GM19238 (cell line): ENCODE measurements at regions not wholly inside any gene's neighbourhood (a gene's known extent, or its start where the extent isn't known, plus 50 kb on each side); places are given as distances from the start of the nearest gene placed in this dataset.

Source experiments
- DNase-seq: peaks from one replicate; pipeline ENCODE4 v3.0.0; 2011; ENCODE audit warnings: low spot score; ENCODE audit not compliant: insufficient read length

DNA sequence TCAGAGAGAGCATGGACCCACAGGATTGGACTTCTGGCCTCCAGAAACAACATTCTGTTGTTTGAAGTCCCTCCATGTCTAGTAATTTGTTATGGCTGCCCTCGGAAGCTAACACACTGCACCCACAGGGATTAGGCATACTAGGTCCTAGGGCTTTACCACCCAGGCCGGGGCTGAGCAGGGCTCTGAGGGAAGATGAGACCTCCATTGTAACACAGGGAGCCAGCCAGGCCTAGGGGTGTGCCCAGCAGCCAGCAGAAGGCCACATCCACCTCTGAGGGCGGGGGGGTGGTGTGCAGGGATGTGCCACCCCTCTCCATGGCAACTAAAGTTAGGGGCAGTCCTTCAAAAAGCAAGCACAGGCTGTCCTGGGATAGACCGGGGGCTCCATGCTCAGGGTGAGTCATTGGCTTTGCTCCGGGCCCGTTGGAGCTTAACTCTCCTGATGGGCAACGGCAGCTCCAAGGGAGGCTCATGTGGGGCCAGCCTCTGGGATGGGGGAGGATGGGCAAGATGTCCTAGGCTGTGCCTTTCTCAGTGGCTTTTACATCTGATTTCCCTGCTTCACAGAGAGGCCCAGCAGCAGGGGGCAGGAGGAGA, 96.6 kb upstream of the GPR26 start:
- no peak for DNase-seq

DNA sequence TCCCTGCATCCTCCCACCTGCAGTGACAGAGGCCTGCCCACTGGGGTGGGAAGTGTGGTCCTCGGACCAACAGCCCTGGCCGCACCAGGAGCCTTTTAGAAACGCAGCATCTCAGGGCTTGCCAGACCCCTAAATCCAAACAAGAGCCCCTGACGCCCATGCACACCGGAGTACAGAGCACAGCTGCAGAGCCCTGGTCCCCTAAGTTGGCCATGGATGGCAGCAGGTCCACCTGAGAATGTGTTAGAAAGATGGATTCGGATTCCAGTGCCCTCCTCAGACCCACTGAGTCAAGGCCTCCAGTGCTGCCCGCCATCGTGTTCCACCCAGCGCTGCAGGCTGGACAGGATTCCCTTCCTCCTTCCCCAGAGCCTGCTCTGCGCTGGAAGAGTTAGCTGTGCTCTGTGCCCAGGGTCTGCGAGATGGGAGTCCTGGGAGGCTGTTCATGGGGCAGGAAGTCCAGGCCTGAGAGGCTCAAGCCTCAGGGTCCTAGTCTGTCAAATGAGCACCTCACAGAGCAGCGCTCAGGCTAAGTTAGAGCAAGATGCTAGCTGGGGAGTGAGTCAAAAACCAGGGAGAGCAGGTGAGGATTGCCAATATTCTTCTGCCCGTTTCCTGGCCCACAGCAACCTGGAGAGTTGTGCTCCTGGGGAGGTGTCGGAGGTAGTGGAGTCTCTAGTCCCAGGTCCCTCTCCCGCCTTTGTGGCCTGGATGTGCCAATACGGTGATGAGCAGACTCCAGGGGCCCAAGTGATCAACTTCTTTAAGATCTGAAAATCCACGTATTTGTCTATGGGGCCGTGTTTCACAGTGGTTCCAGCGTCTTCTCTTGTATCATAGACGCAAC, 95.9 kb upstream of the GPR26 start:
- no peak for DNase-seq

DNA sequence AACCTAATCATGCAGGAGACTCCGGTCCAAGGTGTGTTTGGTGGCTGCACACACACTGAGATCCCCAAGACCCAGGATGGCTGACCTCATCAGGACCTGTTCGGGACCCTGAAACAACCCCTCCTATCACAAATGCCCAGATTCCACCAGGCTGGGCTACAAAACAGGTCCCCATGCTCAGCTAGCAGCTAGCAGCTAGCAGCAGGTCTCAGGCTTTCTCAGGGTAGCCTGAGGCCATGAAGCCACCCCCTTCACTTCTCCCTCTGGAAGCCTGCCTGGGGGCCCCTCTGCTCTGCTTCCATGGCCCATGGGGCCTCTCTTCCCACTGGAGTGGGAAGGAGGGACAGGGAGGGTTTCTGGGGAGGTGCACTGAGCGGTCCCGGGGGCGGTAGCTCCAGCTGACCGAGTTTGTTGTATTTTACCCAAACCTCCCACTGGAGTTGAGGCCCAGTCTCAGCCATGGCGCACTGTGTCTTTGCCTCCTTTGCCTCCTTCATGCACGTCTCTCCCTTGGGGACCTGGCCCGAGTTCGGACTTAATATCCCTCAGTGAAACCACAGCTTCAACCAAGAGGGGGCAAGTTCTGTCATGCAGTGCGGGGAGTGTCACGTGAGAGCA, 95.1 kb upstream of the GPR26 start:
- DNase-seq = no peak

DNA sequence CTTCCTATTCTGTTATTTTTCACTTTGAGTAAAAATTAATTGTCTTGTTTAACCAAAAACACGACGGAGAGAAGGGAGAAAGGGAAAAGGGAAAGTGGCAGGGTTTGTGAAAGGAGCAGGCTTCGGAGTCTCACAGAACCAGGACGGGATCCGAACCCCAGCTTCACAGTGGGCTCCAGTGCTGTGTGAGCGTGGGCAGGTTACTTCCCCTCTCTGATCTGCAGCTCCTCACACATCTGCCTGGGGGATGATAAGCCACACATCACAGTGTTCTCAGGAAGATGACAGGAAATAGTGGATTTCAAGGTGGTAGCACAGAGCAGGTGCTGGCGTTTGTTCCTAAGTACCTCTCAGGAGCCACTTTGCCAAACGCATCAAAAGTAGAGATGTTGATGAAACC, 94.2 kb upstream of the GPR26 start:
- no peak for DNase-seq

DNA sequence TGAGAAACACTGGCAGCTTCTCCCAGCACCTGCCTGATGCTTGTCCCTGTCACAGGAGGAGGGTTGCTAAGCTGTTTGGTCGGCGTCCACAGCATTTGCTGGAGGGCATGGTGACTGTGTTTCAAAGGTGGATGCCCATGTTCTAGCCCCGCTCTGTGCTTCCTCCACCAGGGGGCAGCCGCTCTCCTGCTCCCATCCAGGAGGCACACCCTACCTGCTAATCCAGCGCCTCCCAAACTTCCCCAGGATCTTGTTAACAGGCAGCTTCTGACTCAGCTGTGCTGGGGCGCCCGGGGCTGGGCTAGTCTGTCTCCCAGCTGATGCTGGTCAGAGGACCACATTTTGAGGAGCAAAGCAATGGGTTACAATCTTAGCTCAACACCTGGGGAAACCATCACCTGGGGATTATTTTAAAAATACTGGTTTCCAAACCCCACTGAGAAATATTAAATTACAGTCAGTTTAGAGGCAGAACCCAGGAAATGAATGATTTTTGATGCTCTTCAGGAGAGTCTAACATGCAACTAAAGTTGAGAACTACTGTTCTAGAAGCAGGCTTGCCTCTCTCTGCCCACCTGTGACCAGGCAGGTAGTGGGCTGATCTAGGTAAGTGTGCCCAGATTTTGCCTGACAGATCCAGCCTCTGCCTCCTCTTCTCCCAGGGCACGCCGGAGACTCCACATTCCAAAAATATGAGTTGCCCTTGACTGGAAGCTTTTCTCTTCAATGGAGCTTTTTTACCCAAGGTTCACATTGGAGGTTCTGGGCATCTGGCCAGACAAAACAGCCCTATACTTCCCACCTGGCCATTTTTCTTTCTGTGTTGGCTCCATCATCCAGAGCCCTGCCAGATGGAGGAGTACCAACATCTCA, 92.7 kb upstream of the GPR26 start:
- DNase-seq = peak; percentile 32

DNA sequence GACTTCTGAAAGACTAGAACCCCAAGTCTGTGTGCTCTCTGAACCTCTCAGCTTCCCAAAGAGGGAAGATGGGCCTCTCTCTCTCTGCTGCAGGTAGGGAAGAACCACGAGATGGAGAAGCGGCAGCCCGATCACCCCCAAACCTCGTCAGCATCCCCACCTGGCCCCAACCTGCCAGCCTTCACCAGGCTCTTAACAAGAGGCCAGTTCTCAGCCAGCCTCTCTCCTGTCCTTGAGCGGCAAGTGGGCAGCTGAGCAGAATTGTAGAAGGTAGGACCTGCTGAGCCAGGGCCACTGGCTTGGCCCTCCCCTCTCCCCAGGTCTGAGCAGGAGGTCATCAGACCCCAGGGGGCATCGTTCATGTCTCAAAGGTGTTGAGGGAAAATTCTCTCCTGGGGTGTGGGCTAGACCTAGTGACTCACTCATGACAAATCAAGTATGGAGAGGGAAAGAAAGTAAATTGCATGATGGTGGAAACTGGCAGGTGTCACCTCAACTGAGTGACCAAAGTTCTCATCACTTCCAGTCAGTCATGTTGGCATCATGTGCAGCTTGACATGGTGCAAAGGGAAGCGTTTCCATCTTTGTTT, 92.0 kb upstream of the GPR26 start:
- no peak for DNase-seq

DNA sequence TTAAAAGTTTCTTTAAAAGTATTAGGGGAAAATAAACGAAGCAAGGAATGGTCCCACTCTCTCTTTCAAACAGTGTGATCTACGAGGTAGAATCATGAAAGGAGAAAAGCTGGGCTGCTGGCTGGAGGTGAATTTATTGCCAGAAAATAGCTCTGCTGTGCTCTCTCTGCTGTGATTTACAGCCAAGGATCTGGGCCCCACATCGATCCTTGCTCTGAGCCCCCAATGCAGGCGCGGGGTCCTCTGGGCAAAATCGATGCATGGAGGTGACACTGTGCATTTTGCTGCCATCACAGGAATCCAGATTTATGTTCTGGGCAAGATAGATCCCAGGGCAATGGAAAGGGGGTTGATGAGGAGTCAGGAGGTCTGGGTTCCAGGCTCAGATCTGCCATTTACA, 91.0 kb upstream of the GPR26 start:
- no peak for DNase-seq

DNA sequence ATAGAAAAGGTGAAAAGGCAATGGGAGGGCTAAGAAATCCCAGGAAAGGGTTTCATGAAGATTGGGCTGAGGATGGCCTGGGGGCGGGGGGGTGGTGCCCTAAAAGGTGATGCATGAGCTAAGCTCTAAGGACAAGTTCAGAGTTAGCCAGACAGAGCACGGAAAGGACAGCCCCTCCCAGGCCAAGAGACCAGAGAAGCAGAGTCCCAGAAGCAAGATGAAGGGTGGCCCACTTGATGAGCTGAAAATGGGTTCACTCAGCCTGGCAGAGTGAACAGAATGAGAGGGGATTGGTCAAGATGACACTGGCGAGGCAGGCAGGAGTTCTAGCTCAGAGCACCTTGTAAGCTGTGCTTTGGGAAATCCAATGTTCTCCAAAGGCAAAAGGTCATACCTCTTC, 89.4 kb upstream of the GPR26 start:
- DNase-seq = no peak

DNA sequence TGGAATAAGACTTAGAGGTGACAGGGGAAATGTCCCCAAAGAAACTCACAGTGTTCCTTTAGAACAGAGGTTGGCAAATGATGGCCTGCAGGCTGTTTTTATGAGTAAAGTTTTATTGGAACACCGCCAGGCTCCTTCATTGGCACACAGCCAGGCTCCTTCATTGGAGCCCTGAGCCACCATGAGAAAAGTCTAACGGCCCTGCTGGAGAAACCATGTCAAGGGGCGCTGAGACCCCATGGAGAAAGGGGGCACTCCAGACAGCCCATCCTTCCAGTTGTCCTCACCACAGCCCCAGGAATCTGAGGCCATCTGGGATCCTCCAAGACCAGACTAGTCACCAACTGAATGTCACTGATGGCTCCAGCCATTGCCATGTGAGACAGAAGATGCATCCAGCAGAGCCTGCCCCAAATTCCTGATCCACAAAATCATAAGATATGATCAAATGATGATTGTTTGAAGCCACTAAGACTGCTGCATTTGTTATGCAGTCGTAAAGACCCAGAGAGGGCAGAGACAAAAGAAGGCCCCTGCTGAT, 88.2 kb upstream of the GPR26 start:
- DNase-seq = no peak

DNA sequence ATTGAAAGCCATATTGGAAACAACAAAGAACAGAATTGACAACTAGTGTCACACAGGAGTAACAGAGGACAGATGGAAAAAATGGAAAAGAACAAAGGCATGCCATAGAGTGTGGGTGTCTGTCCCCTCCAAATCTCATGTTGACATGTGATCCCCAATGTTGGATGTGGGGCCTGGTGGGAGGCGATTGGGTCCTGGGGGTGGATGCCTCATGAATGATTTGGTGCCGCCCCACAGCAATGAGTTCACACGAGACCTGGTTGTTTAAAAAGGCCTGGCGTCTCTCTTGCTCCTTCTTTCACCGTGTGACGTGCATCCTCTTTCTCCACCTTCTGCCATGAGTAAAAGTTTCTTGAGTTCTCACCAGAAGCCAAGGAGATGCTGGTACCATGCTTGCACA, 87.4 kb upstream of the GPR26 start:
- no peak for DNase-seq

DNA sequence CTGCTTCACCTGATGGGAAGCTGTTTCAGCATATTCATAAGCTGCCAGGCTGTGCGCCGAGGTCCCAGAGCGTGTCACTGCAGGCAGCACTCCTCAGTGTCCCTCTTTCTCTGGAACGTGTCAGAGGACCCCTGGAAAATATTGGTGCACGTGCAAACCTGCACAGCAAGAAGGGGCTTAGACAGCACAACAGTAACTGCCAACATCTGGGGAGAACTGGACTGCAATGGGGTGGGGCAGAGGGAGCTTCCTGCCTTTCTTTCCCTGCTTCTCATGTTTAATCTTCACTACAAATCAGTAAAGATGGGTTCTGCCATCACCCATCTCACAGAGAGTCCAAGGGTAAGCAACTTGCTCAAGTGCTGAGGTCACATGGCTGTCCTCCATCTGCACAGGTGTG, 86.5 kb upstream of the GPR26 start:
- no peak for DNase-seq

DNA sequence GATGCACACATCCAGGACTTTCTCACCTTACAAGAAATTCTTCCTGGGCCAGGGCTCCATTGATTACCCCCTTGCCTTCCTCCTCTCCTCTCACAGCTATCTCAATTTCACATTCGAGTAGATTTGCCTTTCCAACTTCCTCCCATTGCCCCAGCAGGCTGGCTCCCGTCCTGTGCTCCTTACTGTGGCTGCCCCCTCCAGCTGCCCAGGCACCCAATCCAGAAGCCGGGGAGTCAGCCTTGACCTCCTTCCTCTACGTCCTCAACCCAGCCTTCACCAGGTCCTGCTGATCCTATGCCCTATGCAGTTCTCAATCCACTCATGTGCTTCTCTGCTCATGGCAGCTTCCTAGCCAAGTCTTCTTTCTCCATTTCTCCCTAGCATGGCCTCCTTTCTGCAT, 85.7 kb upstream of the GPR26 start:
- no peak for DNase-seq

DNA sequence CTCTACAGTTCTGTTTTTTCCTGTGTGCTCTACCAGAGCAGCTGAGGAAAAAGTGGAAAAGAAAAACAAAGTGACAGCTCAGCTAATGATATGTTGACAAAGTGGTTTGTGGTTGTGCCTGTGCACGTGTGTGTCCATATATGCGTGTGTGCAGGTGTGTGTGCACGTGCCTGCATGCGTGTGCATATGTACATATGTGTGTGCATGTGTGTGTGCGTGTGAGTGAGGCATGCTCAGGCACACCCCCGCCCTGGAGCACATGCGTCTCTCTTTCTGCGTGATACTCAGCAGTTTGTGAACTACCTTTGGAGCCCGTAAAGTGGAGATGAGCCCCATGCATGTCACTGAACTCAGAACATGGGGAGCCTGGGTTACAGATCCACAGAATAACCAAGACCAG, 84.5 kb upstream of the GPR26 start:
- DNase-seq = no peak

DNA sequence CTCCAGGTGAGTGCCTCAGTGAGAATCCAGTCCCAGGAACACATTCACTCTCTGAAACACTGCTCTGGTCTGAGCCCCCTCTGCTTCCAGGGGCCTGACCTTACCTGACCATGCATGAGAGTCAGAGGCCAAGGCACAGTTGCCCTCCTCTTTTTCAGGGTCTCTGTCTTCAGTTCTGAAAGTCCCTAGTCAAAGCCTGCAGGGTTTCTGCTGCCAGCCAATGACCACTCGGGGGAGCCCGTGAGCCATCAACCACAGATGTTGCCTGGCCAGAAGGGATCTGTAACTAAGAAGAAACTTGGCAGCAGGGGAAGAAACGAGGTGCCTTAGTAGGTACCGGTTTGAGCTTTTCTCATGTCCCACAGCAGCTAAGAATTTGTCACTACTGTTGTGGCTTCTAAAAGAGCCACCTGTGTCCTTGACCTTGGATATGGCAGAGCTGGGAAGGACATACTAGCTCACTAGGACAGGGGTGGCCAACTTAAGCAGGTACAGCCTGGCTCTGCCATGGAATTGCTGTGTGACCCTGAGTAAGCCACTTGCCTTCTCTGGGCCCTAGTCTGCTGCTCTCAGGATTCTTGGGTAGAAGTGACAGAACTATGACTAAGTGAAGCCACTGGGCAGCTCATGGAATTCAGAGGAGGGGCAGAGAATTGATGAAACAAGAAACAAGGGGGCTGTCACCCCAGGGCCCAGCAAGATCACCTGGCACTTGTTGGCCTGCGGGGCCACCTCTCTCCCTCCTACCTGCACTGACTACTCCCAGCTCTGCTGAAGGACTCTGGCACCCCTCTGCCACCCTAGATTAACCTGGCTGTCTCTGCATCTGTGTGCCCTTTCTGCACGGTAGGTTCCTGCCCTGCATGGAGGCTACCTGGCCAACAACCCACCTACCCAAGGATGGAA, 83.8 kb upstream of the GPR26 start:
- peak; percentile 66 for DNase-seq

DNA sequence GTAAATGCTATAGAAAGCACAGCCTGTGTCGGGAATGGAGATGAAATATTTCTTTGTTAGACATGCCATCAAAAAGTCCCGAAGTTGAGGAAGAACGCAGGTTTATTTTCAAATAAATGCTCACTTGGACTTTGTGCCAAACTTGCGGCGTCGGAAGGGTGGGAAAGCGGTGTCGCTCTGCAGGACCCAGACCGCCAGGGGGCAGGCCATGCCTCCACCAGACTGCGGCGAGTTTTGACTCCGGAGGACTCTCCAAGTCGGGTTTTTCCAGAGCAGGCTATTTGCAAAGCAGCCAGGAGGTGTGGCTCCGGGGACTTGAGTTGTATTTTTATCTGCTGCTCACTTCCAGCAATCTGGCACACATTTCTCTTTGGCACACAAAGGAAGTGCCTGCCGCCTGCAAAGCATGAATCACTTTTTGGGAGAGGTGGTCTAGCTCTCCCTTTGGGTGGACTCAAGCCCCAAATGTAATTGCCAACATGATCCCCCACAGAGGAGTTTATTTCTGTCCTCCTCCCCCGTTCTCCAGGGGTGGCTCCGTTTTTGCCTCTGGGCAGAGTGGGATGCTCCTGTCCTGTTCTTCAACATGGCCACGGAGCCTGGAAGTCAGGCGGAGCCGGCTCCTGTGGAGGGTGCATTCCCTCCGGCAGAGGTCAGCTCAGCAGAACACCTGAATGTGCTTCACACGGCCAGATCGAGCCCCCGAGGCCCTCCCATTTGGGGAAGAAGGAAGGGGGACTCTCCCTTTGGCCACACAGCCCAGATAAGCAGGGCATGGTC, 82.3 kb upstream of the GPR26 start:
- peak; percentile 39 for DNase-seq

DNA sequence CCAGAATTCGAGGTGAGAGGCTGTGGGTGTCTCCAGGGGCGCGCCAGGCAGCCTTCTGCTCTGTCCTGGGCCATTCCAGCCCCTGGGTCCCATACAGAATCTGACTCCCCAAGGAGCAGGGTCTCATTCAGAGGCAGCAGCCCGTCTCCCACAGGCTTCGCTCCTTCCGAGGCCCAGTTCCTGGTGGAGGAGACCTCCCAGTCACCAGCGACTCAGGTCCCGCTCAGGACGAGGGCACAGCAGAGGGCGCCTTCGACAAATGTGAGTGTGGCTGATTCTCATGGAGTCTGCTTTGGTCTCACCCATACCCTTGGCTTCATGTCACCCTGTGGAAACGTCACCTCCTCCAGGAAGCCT, 81.8 kb upstream of the GPR26 start:
- no peak for DNase-seq

DNA sequence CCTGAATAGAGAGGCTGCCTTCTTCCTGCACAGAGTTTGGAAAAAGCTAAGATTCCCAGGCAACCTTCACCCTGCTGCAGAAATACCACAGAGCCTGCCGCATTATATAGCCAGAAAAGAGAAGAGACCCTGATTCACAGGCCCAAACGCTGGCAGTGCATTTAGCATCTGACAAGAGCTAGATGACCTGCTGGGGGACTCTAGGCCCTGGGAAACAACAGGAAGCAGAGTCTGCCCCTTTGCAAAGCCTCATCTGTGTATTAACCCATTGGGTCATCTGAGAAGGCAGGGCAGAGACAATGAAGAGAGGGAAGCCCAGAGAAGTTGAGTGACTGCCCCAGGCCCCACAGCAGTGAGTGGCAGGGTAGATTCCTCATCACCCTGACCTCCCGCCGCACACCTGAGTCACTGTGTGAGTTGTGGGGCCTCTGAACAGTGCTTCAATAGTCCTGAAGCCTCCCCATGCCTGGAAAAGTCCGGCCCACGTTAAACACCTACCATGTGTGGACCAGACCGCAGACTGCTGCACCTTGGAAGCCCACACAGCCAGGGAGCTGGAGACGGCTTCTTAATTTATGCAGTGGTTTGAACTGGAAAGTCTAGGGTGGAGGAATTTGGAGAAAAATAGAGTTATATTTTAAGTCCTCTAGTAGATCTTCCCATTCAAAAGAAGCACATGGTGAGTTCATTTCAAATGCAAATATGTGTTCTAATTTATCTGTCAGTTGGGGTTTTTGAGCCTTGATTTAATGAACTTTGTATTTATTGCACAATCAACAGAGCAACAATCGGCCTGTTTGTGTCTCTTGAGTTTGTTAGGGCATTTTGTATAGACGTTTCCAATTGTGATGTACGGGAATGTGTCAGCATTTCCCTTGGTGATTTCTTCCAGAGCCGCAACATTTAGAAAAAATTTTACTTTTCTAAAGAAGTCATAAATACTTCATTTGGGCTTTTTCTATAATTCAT, 80.4 kb upstream of the GPR26 start:
- no peak for DNase-seq

DNA sequence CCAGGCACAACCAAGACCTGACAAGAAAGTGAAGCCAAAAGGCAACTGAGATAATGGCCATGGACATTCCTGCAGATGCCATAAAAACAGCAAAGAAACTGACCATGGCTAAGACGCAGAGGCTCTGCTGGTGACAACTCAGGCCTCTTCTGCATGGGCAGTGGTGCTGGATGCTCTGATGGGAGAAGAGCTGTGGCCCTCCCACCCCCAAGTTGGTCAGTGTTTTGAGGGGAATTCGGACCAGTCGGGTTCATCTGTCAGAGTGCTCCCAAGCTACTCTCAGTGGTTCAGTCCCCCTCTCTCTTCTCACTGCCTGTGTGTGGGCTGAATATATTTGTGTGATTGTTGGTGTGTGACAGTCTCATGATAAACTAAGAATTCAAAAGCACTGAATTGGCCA, 79.0 kb upstream of the GPR26 start:
- no peak for DNase-seq
